ENCODE measurements at regions not wholly inside any gene's neighbourhood (a gene's known extent, or its start where the extent isn't known, plus 50 kb on each side); places are given as distances from the start of the nearest gene placed in this dataset.
A peak's percentile ranks its signal among the peaks of the same experiment; 100 is the strongest.

DNA sequence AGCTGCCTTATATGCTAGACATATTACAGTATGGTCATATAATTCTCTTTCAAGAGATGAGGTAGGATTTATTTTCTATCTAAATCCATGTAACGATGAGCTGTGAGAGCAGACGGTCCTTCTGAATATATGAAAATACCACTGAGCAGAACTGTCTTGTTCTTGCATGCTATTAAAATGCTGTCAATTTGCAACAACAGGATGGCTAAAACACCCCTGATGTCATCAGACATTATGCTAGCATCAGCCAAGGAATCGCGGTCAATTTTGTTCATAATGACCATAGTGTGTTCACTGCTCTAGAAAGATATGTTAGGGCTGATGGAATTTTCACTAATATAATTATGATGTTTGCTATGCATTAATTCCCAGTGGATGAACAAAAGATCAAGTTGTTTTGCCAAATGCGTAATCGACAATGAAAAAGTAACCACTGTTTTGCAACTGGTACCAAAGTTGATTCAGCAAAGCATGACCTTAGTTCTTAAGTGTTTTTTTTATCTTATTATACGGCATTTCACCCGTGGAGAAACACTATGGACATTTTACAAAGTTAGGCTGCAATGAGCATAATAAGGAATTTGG is 765.4 kb upstream of the NR2F2 start:
- DNase-seq (ENCODE audit: low spot score), result no peak

GRCh38 chr15:95565690-95566089 is 764.8 kb upstream of the NR2F2 start:
- DNase-seq (ENCODE audit: low spot score), result no peak

GRCh38 chr15:95567686-95568085 is 762.8 kb upstream of the NR2F2 start:
- DNase-seq (ENCODE audit: low spot score), result peak; percentile 15

DNA sequence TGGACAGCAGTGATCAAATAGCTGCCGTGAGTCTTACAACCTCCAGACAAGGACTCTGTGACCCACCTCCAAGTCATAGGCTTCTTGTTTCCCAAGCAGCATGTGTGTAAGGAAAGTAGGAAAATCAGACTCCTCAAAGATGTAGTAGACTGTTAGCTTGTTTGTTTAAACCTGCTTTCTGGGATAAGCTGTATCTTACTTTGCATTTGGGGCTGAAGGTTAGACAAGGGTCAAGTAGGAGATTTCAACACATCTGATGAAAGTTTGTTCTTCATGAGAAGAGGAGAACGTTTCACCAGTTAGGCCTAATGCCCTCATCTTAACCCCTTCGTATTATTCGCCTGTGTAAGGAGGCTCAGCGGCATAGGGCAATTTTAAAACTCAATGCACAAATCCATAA is 756.4 kb upstream of the NR2F2 start:
- DNase-seq (ENCODE audit: low spot score), result no peak

DNA sequence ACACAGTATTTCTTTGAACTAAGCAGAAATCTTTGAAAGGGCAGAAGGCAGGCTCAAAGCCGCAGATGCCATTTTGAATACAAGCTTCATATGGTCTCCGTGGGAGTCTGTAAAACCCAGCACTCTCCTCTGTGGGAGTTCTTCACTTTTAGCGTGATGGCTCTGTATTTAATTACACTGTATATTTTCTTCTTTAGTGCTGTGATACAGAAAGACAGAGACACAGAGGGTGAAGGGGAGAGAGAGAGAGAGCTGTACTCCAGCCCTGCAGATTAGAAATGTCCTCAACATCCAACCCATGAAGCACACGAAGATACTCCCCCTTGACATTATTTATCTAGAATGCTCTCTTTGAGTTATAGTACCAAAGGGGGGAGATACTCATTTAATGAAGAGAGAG is 752.6 kb upstream of the NR2F2 start:
- no peak for DNase-seq (ENCODE audit: low spot score)

GRCh38 chr15:95580121-95580520 is 750.4 kb upstream of the NR2F2 start:
- no peak for DNase-seq (ENCODE audit: low spot score)

GRCh38 chr15:95581595-95581994 is 748.9 kb upstream of the NR2F2 start:
- no peak for DNase-seq (ENCODE audit: low spot score)

DNA sequence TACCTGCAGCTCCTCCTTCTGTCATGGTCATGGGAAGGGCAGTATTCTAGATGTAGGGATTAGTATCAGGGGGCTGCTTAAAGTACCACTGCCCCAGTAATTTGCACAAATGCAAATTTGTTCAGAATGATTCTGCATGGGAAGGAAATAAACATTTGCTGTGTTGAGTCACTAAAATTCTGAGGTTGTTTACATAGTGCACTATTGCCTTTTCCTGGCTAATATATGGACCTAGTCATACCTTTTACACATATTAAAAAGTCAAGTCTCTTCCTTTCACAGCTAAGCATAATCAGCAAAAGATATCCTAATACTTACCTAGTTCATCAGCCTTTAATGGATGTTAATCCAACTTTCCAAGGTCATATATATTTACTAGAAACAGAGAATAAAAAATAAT is 746.4 kb upstream of the NR2F2 start:
- no peak for DNase-seq (ENCODE audit: low spot score)

DNA sequence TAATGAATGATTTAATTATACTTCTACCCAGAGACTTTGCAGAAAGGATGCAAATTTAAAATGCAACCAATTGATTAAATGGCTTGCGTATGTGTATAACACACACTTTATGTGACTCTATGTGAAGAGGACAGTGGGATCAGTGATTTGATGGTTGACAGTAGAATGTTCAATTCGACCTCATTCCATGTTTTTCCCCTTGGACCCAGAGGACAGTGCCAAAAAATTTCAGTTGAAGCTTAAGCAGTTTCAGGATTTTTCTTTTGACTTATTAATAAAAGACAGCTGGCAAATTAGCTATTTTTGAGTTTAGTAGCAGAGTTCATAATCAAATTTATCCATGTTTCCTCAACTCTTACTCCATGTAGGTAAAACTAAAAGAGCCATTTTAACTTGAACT is 742.4 kb upstream of the NR2F2 start:
- no peak for DNase-seq (ENCODE audit: low spot score)

GRCh38 chr15:95590533-95591044 is 739.9 kb upstream of the NR2F2 start:
- no peak for DNase-seq (ENCODE audit: low spot score)

DNA sequence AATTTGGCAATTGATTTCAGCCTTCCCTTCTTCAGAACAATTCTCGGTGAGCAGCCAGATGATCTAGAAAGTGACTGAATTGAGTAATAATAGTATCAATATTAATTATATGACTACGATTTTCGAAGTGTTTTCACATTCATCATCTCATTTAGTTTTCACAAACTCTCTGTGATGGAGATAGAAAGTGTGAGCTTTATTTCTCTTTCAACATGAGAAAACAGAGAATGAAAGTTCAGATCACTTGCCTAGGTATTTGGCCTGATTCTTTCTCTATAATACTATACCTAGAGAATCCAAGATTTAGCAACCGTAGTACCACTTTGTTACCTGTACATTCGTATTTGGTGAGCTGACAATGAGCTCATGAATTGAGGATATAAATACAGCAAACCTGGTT is 739.2 kb upstream of the NR2F2 start:
- no peak for DNase-seq (ENCODE audit: low spot score)

DNA sequence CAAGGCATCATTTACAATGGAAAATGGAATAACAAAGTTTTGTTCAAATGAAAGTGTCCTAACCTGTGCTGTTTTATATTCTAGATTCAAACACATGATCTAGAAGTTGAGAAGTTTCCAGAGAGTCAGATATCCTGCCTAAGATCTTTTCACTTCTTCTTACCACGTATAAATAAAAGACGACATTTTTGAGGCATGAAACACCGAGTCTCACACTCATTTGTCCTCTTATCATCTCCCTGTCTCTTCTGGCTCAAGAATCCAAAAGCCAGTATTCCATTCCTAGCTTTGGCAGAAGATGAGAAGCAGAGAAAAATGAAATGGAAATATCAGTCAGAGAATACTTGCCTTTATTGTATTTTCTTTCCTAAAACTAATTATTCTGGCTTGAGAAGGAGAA is 738.6 kb upstream of the NR2F2 start:
- no peak for DNase-seq (ENCODE audit: low spot score)

GRCh38 chr15:95594496-95594895 is 736.0 kb upstream of the NR2F2 start:
- no peak for DNase-seq (ENCODE audit: low spot score)

DNA sequence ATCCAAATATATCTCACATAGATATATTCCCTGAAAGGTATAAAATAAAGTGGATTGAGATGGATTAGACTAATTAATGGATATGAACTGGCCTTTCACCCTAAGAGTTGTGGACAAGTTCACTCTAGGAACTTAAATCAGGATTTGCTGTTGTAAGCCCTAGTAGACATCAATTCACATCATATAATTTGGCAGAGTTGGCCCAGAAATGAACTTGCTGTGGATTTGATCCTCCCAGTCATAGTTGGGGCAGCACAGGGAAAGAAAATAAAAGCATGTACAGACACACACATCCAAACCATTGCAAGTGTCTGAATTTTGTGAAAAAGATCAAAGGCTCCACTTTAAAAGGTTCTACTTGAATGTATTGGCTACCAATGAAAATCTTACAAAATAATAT is 734.7 kb upstream of the NR2F2 start:
- no peak for DNase-seq (ENCODE audit: low spot score)

DNA sequence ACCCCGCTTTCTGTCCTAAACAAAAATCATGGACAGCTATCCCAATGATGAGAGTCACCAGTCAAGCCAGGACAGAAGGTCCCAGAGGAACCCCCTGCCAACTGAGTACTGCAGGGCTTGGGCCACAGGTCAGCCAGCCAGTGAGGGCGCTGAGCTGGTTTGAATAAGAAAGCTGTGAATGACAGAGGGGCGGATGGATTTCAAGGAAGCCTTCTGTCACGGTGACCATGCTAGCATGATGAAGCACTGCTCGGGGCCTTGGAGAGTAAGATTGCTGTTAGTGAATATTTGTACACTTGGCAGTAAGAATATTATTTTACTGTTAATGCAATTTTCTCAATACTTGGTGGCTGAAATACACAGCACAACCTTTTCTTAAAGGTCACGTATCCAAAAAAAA is 734.0 kb upstream of the NR2F2 start:
- DNase-seq (ENCODE audit: low spot score), result no peak

GRCh38 chr15:95598251-95598855 is 732.1 kb upstream of the NR2F2 start:
- DNase-seq (ENCODE audit: low spot score), result no peak

DNA sequence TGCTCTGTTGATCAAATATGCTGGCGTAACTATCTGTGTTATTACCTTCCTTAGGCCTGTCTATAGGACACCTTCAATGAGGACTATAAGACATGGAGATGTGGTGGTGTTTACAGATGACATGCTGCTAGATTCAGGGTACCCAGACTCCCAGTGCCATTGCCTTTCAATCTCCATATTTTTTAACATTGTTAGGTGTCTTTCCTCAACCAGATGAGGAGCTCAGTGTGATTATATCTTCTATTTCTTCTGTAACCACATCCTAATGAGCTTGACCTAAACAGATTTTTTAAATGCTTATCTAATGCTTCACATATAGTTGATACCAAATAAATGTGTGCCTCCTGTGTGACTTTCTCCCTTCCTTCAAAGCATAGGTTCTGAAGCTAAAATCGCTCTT is 730.1 kb upstream of the NR2F2 start:
- no peak for DNase-seq (ENCODE audit: low spot score)

DNA sequence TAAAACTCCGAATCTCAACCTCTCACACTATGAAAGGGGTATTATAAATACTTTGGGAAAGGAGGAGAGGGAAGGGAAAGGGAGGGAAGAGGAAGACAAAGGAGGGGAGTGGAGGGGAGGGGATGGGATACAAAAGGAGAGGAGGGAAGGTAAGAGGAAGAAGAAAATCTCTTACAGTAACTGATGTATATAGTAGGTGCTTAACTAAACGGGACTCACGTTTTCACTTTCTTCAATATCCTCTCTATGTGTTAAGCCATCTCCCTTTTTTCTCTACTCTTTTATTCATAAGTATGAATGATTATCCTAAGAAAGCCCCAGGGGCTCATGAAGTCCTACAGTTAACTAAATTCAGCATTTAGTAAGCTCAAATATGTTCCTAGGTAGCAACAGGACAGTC is 729.6 kb upstream of the NR2F2 start:
- DNase-seq (ENCODE audit: low spot score), result no peak

GRCh38 chr15:95601525-95601924 is 729.0 kb upstream of the NR2F2 start:
- no peak for DNase-seq (ENCODE audit: low spot score)

DNA sequence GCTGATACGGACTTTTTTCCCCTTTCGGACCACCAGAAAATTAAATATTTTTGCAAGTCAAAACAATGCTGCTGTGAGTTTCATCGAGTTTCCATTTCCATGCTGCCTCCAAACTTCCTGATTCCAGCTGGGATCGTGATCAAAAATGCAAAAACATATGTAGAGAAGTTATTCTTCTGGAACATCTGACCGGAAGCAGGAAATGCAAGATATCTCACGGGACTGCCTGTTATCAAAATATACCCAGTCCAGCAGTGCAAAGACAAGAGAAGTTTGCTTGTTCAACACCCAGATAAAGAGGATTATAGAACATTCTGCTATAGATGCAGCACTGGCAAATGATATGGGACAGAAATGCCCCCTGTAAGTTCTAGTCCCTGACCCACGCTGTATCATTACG is 726.7 kb upstream of the NR2F2 start:
- no peak for DNase-seq (ENCODE audit: low spot score)

DNA sequence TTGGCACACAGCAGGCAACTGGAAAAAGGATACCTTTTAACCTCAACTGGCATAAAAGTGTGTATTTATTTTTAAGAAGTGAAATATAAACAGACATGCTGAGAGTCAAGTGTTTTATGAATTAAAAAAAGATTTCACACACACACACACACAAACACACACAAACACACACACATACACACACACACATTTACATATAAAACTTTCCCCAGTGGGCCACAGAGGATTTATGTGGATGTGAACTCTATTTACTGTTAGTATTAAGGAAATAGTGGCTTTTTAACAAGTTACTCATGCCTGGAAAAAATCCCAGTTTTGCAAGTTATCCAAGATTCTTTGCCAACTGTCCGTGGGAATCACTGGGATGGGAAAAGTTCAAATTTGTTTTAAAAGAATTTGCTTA is 725.9 kb upstream of the NR2F2 start:
- DNase-seq (ENCODE audit: low spot score), result peak; percentile 68

GRCh38 chr15:95605098-95605497 is 725.4 kb upstream of the NR2F2 start:
- DNase-seq (ENCODE audit: low spot score), result no peak

GRCh38 chr15:95606551-95606950 is 723.9 kb upstream of the NR2F2 start:
- no peak for DNase-seq (ENCODE audit: low spot score)

DNA sequence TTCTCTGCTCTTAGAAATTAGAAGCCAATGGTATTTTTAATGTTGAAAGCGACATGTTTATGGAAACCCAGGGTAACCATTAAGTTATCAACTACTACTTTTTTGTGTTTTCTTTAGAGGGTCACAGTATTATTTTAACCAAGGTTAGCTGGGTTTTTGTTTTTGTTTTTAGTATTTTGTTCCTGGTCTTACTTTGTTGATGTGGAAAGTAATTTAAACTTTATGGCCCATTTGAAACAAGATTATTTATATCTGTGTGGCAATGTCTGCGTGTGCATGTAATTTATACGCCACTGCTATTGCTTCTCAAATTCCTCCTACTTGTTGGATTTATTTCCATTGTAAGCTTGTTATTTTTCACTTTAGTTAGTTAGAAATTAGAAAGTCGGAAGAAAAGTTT is 722.1 kb upstream of the NR2F2 start:
- DNase-seq (ENCODE audit: low spot score), result no peak
